ENCODE measurements at regions not wholly inside any gene's neighbourhood (a gene's known extent, or its start where the extent isn't known, plus 50 kb on each side); places are given as distances from the start of the nearest gene placed in this dataset.

DNA sequence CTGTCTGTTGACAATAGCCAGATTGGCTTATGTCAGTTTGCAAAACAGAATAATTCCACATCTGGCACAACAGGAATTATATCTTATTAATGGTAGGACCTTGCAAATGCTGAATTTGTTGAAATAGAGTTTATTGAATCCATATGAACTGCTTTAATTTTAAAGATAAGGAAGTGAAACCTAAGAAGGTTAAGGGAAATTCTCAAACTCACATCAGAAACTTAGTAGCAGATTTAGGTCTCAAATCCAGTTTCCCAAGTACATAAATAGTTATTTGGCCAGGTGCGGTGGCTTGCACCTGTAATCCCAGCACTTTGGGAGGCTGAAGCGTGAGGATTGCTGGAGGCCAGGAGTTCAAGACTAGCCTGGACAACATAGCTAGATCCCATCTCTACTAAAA is 117.1 kb downstream of the HNRNPD start:
- Mint-ChIP-seq H3K36me3 (ENCODE audit: low read depth) (no peaks in the 10 kb centered on the region), H3K4me3 (no peak overlapping the region), H3K27ac (no peak overlapping the region), H3K4me1 (no peaks in the 10 kb centered on the region), H3K27me3 (ENCODE audit: insufficient read depth) (no peaks in the 10 kb centered on the region), H3K9me3 (no peaks in the 10 kb centered on the region)
- no peak for TF ChIP-seq CTCF (conservative IDR thresholded peaks at IDR 0.05)
- WGBS, 2 experiments (ENCODE audit: insufficient coverage in 1 of 2, insufficient read length in 1 of 2) = 86 to 98% methylated on average over 1 to 2 of the region's 2 CpGs
- H3K36me3 ChIP-seq (ENCODE audit: control insufficient read depth, insufficient read depth, low read length) = no peaks in the 10 kb centered on the region
- no peak overlapping the region for H3K9ac ChIP-seq (ENCODE audit: extremely low read depth, low read length, poor library complexity, severe bottlenecking)
- H3K4me3 ChIP-seq (ENCODE audit: low read length) = no peak overlapping the region
- no peaks in the 10 kb centered on the region for H3K4me1 ChIP-seq (ENCODE audit: control insufficient read depth, insufficient read depth, low read length)
- no peak overlapping the region for H3K27ac ChIP-seq (ENCODE audit: low read depth, low read length)
- H3K27me3 ChIP-seq (ENCODE audit: control insufficient read depth, insufficient read depth, low read length, poor library complexity, severe bottlenecking) = no peaks in the 10 kb centered on the region
- DNase-seq = no peak
- H3K9me3 ChIP-seq (ENCODE audit: control insufficient read depth, low read length) = no peaks in the 10 kb centered on the region

- H3K4me3 Mint-ChIP-seq = no peak overlapping the region
Observed at GRCh38 chr4:82255657-82256056, 118.1 kb downstream of the HNRNPD start.

GRCh38 chr4:82248903-82249632 is 124.7 kb downstream of the HNRNPD start:
- no peak for TF ChIP-seq CTCF (conservative IDR thresholded peaks at IDR 0.05)
- WGBS, 2 experiments (ENCODE audit: insufficient coverage in 1 of 2, insufficient read length in 1 of 2) = 71 to 80% methylated on average over 2 to 4 of the region's 4 CpGs
- no peaks in the 10 kb centered on the region for H3K9me3 Mint-ChIP-seq

More at GRCh38 chr4:82255657-82256056, 118.1 kb downstream of the HNRNPD start:
- Mint-ChIP-seq H3K27ac (no peak overlapping the region), H3K36me3 (ENCODE audit: low read depth) (no peaks in the 10 kb centered on the region), H3K9me3 (no peaks in the 10 kb centered on the region), H3K27me3 (ENCODE audit: insufficient read depth) (no peaks in the 10 kb centered on the region), H3K4me1 (no peaks in the 10 kb centered on the region)
- Histone ChIP-seq H3K9ac (ENCODE audit: extremely low read depth, low read length, poor library complexity, severe bottlenecking) (no peak overlapping the region), H3K36me3 (ENCODE audit: control insufficient read depth, insufficient read depth, low read length) (no peaks in the 10 kb centered on the region), H3K9me3 (ENCODE audit: control insufficient read depth, low read length) (no peaks in the 10 kb centered on the region), H3K27ac (ENCODE audit: low read depth, low read length) (no peak overlapping the region), H3K4me1 (ENCODE audit: control insufficient read depth, insufficient read depth, low read length) (no peaks in the 10 kb centered on the region), H3K4me3 (ENCODE audit: low read length) (no peak overlapping the region), H3K27me3 (ENCODE audit: control insufficient read depth, insufficient read depth, low read length, poor library complexity, severe bottlenecking) (no peaks in the 10 kb centered on the region)
- no peak for DNase-seq
- no peak for TF ChIP-seq CTCF (conservative IDR thresholded peaks at IDR 0.05)
- WGBS, 2 experiments (ENCODE audit: insufficient coverage in 1 of 2, insufficient read length in 1 of 2) = 67 to 86% methylated on average over 1 of the region's 1 CpG

More at GRCh38 chr4:82248903-82249632, 124.7 kb downstream of the HNRNPD start:
- H3K9me3 ChIP-seq (ENCODE audit: control insufficient read depth, low read length) = no peaks in the 10 kb centered on the region
- H3K4me1 ChIP-seq (ENCODE audit: control insufficient read depth, insufficient read depth, low read length) = no peaks in the 10 kb centered on the region
- H3K36me3 ChIP-seq (ENCODE audit: control insufficient read depth, insufficient read depth, low read length) = no peaks in the 10 kb centered on the region
- Mint-ChIP-seq H3K27me3 (ENCODE audit: insufficient read depth) (no peaks in the 10 kb centered on the region), H3K36me3 (ENCODE audit: low read depth) (no peaks in the 10 kb centered on the region), H3K27ac (no peak overlapping the region), H3K4me1 (no peaks in the 10 kb centered on the region), H3K4me3 (no peak overlapping the region)
- no peak for DNase-seq
- H3K4me3 ChIP-seq (ENCODE audit: low read length) = no peak overlapping the region
- no peaks in the 10 kb centered on the region for H3K27me3 ChIP-seq (ENCODE audit: control insufficient read depth, insufficient read depth, low read length, poor library complexity, severe bottlenecking)
- no peak overlapping the region for H3K9ac ChIP-seq (ENCODE audit: extremely low read depth, low read length, poor library complexity, severe bottlenecking)
- H3K27ac ChIP-seq (ENCODE audit: low read depth, low read length) = no peak overlapping the region
